ENCODE measurements at regions not wholly inside any gene's neighbourhood (a gene's known extent, or its start where the extent isn't known, plus 50 kb on each side); places are given as distances from the start of the nearest gene placed in this dataset.
A peak's percentile ranks its signal among the peaks of the same experiment; 100 is the strongest.

- Mint-ChIP-seq H3K36me3 (ENCODE audit: low read depth) (no peaks in the 10 kb centered on the region), H3K9me3 (no peaks in the 10 kb centered on the region), H3K27me3 (ENCODE audit: low read depth) (no peaks in the 10 kb centered on the region), H3K27ac (ENCODE audit: unreplicated experiment) (no peak overlapping the region), H3K4me3 (no peak overlapping the region), H3K4me1 (no peaks in the 10 kb centered on the region)
- TF ChIP-seq CTCF (conservative IDR thresholded peaks at IDR 0.05), result no peak
- DNase-seq (ENCODE audit: low read depth, low spot score), result no peak
These were observed 268.3 kb upstream of the SHH start for GRCh38 chr7:156080596-156080995.

GRCh38 chr7:156080046-156080445 lies 267.8 kb upstream of the SHH start:
- Mint-ChIP-seq H3K27ac (ENCODE audit: unreplicated experiment) (no peak overlapping the region), H3K27me3 (ENCODE audit: low read depth) (no peaks in the 10 kb centered on the region), H3K4me1 (no peaks in the 10 kb centered on the region), H3K36me3 (ENCODE audit: low read depth) (no peaks in the 10 kb centered on the region), H3K9me3 (no peaks in the 10 kb centered on the region), H3K4me3 (no peak overlapping the region)
- DNase-seq (ENCODE audit: low read depth, low spot score), result no peak
- no peak for TF ChIP-seq CTCF (conservative IDR thresholded peaks at IDR 0.05)

- Mint-ChIP-seq H3K9me3 (no peaks in the 10 kb centered on the region), H3K4me1 (no peaks in the 10 kb centered on the region)
These were observed 266.9 kb upstream of the SHH start for GRCh38 chr7:156079156-156079555.

GRCh38 chr7:156074982-156075615 lies 262.8 kb upstream of the SHH start:
- no peaks in the 10 kb centered on the region for H3K27me3 Mint-ChIP-seq (ENCODE audit: low read depth)
- no peak overlapping the region for H3K4me3 Mint-ChIP-seq
- H3K36me3 Mint-ChIP-seq (ENCODE audit: low read depth), result no peaks in the 10 kb centered on the region
- no peaks in the 10 kb centered on the region for H3K9me3 Mint-ChIP-seq
- no peak for TF ChIP-seq CTCF (conservative IDR thresholded peaks at IDR 0.05)
- DNase-seq (ENCODE audit: low read depth, low spot score), result no peak
- H3K4me1 Mint-ChIP-seq, result no peaks in the 10 kb centered on the region
- peak overlapping the region; percentile 27 for H3K27ac Mint-ChIP-seq (ENCODE audit: unreplicated experiment)

More at GRCh38 chr7:156079156-156079555, 266.9 kb upstream of the SHH start:
- Mint-ChIP-seq H3K27me3 (ENCODE audit: low read depth) (no peaks in the 10 kb centered on the region), H3K4me3 (no peak overlapping the region), H3K36me3 (ENCODE audit: low read depth) (no peaks in the 10 kb centered on the region), H3K27ac (ENCODE audit: unreplicated experiment) (peak overlapping the region; percentile 57)
- no peak for TF ChIP-seq CTCF (conservative IDR thresholded peaks at IDR 0.05)
- DNase-seq (ENCODE audit: low read depth, low spot score), result no peak

- Mint-ChIP-seq H3K9me3 (no peaks in the 10 kb centered on the region), H3K27me3 (ENCODE audit: low read depth) (no peaks in the 10 kb centered on the region), H3K36me3 (ENCODE audit: low read depth) (no peaks in the 10 kb centered on the region), H3K27ac (ENCODE audit: unreplicated experiment) (no peak overlapping the region), H3K4me3 (no peak overlapping the region), H3K4me1 (no peaks in the 10 kb centered on the region)
- DNase-seq (ENCODE audit: low read depth, low spot score), result no peak
- no peak for TF ChIP-seq CTCF (conservative IDR thresholded peaks at IDR 0.05)
These were observed 261.8 kb upstream of the SHH start for GRCh38 chr7:156074084-156074483.
